ENCODE measurements at regions not wholly inside any gene's neighbourhood (a gene's known extent, or its start where the extent isn't known, plus 50 kb on each side); places are given as distances from the start of the nearest gene placed in this dataset.

GRCh38 chr4:146998157-146998556 lies 52.5 kb upstream of the TTC29 start:
- no peak overlapping the region for H3K4me3 ChIP-seq (ENCODE audit: low read depth, low read length)
- TF ChIP-seq, protein P1, sequence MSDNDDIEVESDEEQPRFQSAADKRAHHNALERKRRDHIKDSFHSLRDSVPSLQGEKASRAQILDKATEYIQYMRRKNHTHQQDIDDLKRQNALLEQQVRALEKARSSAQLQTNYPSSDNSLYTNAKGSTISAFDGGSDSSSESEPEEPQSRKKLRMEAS (IDR thresholded peaks at IDR 0.05; ENCODE audit: low read depth, low read length) = no peak
- no peak for TF ChIP-seq MYC (IDR thresholded peaks at IDR 0.05; ENCODE audit: low read depth, low read length)
- TF ChIP-seq, protein P2, sequence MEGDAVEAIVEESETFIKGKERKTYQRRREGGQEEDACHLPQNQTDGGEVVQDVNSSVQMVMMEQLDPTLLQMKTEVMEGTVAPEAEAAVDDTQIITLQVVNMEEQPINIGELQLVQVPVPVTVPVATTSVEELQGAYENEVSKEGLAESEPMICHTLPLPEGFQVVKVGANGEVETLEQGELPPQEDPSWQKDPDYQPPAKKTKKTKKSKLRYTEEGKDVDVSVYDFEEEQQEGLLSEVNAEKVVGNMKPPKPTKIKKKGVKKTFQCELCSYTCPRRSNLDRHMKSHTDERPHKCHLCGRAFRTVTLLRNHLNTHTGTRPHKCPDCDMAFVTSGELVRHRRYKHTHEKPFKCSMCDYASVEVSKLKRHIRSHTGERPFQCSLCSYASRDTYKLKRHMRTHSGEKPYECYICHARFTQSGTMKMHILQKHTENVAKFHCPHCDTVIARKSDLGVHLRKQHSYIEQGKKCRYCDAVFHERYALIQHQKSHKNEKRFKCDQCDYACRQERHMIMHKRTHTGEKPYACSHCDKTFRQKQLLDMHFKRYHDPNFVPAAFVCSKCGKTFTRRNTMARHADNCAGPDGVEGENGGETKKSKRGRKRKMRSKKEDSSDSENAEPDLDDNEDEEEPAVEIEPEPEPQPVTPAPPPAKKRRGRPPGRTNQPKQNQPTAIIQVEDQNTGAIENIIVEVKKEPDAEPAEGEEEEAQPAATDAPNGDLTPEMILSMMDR (IDR thresholded peaks at IDR 0.05; ENCODE audit: low read depth, low read length) = no peak
- no peak for TF ChIP-seq POLR2A (IDR thresholded peaks at IDR 0.05; ENCODE audit: extremely low read depth, insufficient read length)
- DNase-seq (ENCODE audit: low read depth) = peak; percentile 4

GRCh38 chr4:147003956-147004809 lies 58.5 kb upstream of the TTC29 start:
- H3K4me3 ChIP-seq (ENCODE audit: low read depth, low read length) = no peak overlapping the region
- no peak for TF ChIP-seq MYC (IDR thresholded peaks at IDR 0.05; ENCODE audit: low read depth, low read length)
- TF ChIP-seq POLR2A (IDR thresholded peaks at IDR 0.05; ENCODE audit: extremely low read depth, insufficient read length) = no peak
- TF ChIP-seq, protein P2 (IDR thresholded peaks at IDR 0.05; ENCODE audit: low read depth, low read length) = no peak
- TF ChIP-seq, protein P1 (IDR thresholded peaks at IDR 0.05; ENCODE audit: low read depth, low read length) = no peak
- no peak for DNase-seq (ENCODE audit: low read depth)

GRCh38 chr4:147006229-147006628 lies 60.6 kb upstream of the TTC29 start:
- no peak overlapping the region for H3K4me3 ChIP-seq (ENCODE audit: low read depth, low read length)
- no peak for DNase-seq (ENCODE audit: low read depth)
- TF ChIP-seq, protein P1 (IDR thresholded peaks at IDR 0.05; ENCODE audit: low read depth, low read length) = no peak
- TF ChIP-seq, protein P2 (IDR thresholded peaks at IDR 0.05; ENCODE audit: low read depth, low read length) = no peak
- TF ChIP-seq POLR2A (IDR thresholded peaks at IDR 0.05; ENCODE audit: extremely low read depth, insufficient read length) = no peak
- TF ChIP-seq MYC (IDR thresholded peaks at IDR 0.05; ENCODE audit: low read depth, low read length) = no peak

DNA sequence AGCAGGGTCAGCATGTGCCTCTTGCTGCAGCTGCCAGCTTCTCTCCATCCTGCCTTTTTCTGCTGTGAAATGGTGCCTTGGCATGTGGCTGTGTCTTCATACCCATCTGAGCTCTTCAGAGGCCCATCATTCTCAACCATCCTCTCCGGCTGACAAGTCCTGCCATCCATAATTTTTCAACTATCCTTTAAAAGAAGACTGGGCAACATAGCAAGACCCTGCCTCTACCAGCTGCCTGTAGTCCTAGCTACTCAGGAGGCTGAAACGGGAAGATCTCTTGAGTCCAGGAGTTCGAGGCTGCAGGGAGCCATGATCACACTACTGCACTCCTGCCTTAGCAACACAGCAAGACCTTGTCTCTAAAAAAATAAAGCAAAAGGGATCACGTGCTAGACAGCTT lies 64.2 kb upstream of the TTC29 start:
- no peak overlapping the region for H3K4me3 ChIP-seq (ENCODE audit: low read depth, low read length)
- TF ChIP-seq MYC (IDR thresholded peaks at IDR 0.05; ENCODE audit: low read depth, low read length) (no peak), POLR2A (IDR thresholded peaks at IDR 0.05; ENCODE audit: extremely low read depth, insufficient read length) (no peak)
- TF ChIP-seq, protein P2 (IDR thresholded peaks at IDR 0.05; ENCODE audit: low read depth, low read length) = no peak
- TF ChIP-seq, protein P1 (IDR thresholded peaks at IDR 0.05; ENCODE audit: low read depth, low read length) = no peak
- no peak for DNase-seq (ENCODE audit: low read depth)

DNA sequence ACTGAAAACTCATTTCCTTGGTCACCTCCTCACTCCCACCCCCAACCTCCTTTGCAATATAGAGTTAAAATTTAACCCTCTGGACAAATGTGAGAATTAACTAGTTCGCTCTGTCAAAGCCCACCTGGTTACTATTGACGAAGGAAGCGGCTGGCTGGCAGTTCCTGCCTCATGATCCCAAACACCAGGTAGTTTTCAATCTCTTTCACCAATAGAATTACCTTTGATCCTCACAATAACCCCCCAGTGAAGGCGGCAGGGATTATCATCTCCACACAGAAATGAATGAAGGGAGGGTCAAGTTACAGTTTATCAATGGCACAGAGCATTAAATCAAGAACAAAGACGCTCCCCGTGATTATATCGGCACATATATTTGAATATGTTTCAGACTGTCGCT lies 65.7 kb upstream of the TTC29 start:
- DNase-seq (ENCODE audit: low read depth) = no peak
- TF ChIP-seq, protein P1 (IDR thresholded peaks at IDR 0.05; ENCODE audit: low read depth, low read length) = no peak
- TF ChIP-seq POLR2A (IDR thresholded peaks at IDR 0.05; ENCODE audit: extremely low read depth, insufficient read length) (no peak), MYC (IDR thresholded peaks at IDR 0.05; ENCODE audit: low read depth, low read length) (no peak)
- TF ChIP-seq, protein P2 (IDR thresholded peaks at IDR 0.05; ENCODE audit: low read depth, low read length) = no peak
- no peak overlapping the region for H3K4me3 ChIP-seq (ENCODE audit: low read depth, low read length)
